ENCODE measurements at regions not wholly inside any gene's neighbourhood (a gene's known extent, or its start where the extent isn't known, plus 50 kb on each side); places are given as distances from the start of the nearest gene placed in this dataset.

DNA sequence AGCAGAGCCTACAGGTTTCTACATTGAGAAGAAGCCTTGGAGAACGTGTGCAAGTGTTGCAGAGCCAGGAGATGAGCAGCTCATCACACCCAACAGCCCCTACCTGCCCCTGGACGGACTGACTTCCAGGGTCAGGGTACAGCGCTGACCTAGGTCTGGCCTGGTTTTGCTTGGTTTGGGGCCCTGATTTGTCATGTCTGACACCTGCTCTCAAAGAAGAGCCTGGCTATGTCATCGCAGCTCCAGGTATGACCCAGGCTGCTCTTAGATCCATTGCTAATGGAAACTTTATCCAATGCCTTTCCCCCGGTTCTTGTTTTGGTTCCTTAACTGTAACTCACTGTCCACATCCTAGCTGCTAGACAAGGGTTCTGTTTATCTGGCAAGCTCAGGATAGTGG lies 149.5 kb downstream of the CXCL12 start:
- H3K4me3 ChIP-seq (ENCODE audit: low read depth in 2 of 2, low read length in 1 of 2), result no peak overlapping the region
- ChIA-PET CTCF (no interaction called here), POLR2A (no interaction called here)
- H3K4me1 ChIP-seq (ENCODE audit: control insufficient read depth in 1 of 2, insufficient read depth in 2 of 2, low read depth in 1 of 2, low read length in 1 of 2), result peaks cover 0 to 6% of the 10 kb centered on the region in 2 experiments; a peak in 1 of 4 replicates
- no peak overlapping the region for H2AFZ ChIP-seq (ENCODE audit: low read depth)
- no peaks in the 10 kb centered on the region for H3K27me3 ChIP-seq (ENCODE audit: insufficient read depth)
- H3K9me2 ChIP-seq, result no peaks in the 10 kb centered on the region
- H3K9me3 ChIP-seq, result no peaks in the 10 kb centered on the region
- 37% methylated on average over 3 of the region's 5 CpGs for WGBS (ENCODE audit: low lambda C conversion rate)
- H3K36me3 ChIP-seq (replicated peaks in 1 of 2; ENCODE audit: control insufficient read depth in 1 of 2, insufficient read depth in 2 of 2, low read length in 1 of 2), result no peaks in the 10 kb centered on the region
- H3K79me2 ChIP-seq (ENCODE audit: insufficient read depth), result no peaks in the 10 kb centered on the region
- no peak overlapping the region for H3K27ac ChIP-seq (ENCODE audit: low read depth in 2 of 2, low read length in 1 of 2)
- no peak overlapping the region for H3K4me2 ChIP-seq
- no peak overlapping the region for H3K9ac ChIP-seq
- DNase-seq, result no peak
- no peaks in the 10 kb centered on the region for H3F3A ChIP-seq (replicated peaks; ENCODE audit: insufficient read depth)
- TF ChIP-seq ELF1 (IDR thresholded peaks at IDR 0.05) (no peak), FOXJ3 (CRISPR knock-in tag; IDR thresholded peaks at IDR 0.05) (no peak), GATA2 (CRISPR knock-in tag; IDR thresholded peaks at IDR 0.05) (no peak), PBX3 (IDR thresholded peaks at IDR 0.05) (no peak), JUND (IDR thresholded peaks at IDR 0.05) (no peak), USF1 (IDR thresholded peaks at IDR 0.05; ENCODE audit: borderline replicate concordance, low read depth) (no peak), CTCF (IDR thresholded peaks at IDR 0.05) (no peak), POLR2AphosphoS5 (IDR thresholded peaks at IDR 0.05; ENCODE audit: low read depth, low read length) (no peak), RXRA (IDR thresholded peaks at IDR 0.05; ENCODE audit: borderline replicate concordance, low read depth) (no peak), NRF1 (IDR thresholded peaks at IDR 0.05; ENCODE audit: low read depth, low read length) (no peak), TEAD4 (IDR thresholded peaks at IDR 0.05; ENCODE audit: borderline replicate concordance, insufficient read depth) (no peak), FOSL2 (IDR thresholded peaks at IDR 0.05; ENCODE audit: borderline replicate concordance, low read depth) (no peak), RFX5 (IDR thresholded peaks at IDR 0.05; ENCODE audit: low read length) (no peak), CHD2 (IDR thresholded peaks at IDR 0.05; ENCODE audit: low read length, partially characterized antibody) (no peak), USF2 (IDR thresholded peaks at IDR 0.05; ENCODE audit: borderline replicate concordance, low read depth, low read length) (no peak)
- TF ChIP-seq, protein P1, sequence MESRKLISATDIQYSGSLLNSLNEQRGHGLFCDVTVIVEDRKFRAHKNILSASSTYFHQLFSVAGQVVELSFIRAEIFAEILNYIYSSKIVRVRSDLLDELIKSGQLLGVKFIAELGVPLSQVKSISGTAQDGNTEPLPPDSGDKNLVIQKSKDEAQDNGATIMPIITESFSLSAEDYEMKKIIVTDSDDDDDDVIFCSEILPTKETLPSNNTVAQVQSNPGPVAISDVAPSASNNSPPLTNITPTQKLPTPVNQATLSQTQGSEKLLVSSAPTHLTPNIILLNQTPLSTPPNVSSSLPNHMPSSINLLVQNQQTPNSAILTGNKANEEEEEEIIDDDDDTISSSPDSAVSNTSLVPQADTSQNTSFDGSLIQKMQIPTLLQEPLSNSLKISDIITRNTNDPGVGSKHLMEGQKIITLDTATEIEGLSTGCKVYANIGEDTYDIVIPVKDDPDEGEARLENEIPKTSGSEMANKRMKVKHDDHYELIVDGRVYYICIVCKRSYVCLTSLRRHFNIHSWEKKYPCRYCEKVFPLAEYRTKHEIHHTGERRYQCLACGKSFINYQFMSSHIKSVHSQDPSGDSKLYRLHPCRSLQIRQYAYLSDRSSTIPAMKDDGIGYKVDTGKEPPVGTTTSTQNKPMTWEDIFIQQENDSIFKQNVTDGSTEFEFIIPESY (IDR thresholded peaks at IDR 0.05; ENCODE audit: borderline replicate concordance, low read depth), result no peak
- H4K20me1 ChIP-seq (ENCODE audit: insufficient read depth), result no peaks in the 10 kb centered on the region
